ENCODE measurements at regions not wholly inside any gene's neighbourhood (a gene's known extent, or its start where the extent isn't known, plus 50 kb on each side); places are given as distances from the start of the nearest gene placed in this dataset.

GRCh38 chr5:56354836-56355235 lies 121.7 kb upstream of the ANKRD55 start:
- Histone ChIP-seq H2AFZ (ENCODE audit: low read depth, low read length) (no peak overlapping the region), H3K9me3 (ENCODE audit: low read length) (no peaks in the 10 kb centered on the region), H3K9me2 (ENCODE audit: insufficient read depth, low read length) (no peaks in the 10 kb centered on the region), H3K9ac (ENCODE audit: low read length) (no peak overlapping the region), H4K20me1 (ENCODE audit: insufficient read depth) (no peaks in the 10 kb centered on the region), H3F3A (ENCODE audit: insufficient read depth, low read length, poor library complexity, severe bottlenecking) (no peaks in the 10 kb centered on the region), H3K79me2 (replicated peaks; ENCODE audit: insufficient read depth, low read length) (no peaks in the 10 kb centered on the region), H3K27me3 (ENCODE audit: insufficient read depth, low read depth, low read length) (no peaks in the 10 kb centered on the region), H3K36me3 (ENCODE audit: insufficient read depth, low read length) (no peaks in the 10 kb centered on the region), H3K4me3 (ENCODE audit: low read length) (no peak overlapping the region), H3K4me2 (ENCODE audit: low read length) (no peak overlapping the region), H3K27ac (ENCODE audit: low read length) (no peak overlapping the region)
- TF ChIP-seq MXI1 (conservative IDR thresholded peaks at IDR 0.05; ENCODE audit: poor library complexity, severe bottlenecking) = no peak
- TF ChIP-seq EP300 (conservative IDR thresholded peaks at IDR 0.05; ENCODE audit: poor library complexity, severe bottlenecking) = no peak
- no peak for TF ChIP-seq POLR2AphosphoS5 (IDR thresholded peaks at IDR 0.05)
- TF ChIP-seq REST (IDR thresholded peaks at IDR 0.05; ENCODE audit: borderline replicate concordance) = no peak
- no peak for TF ChIP-seq SMC3 (conservative IDR thresholded peaks at IDR 0.05; ENCODE audit: poor library complexity)
- TF ChIP-seq EZH2 (IDR thresholded peaks at IDR 0.05; ENCODE audit: borderline replicate concordance, insufficient read depth, low read length, poor library complexity, severe bottlenecking) = no peak
- TF ChIP-seq TAF1 (IDR thresholded peaks at IDR 0.05; ENCODE audit: low read depth) = no peak

- no peaks in the 10 kb centered on the region for H3F3A ChIP-seq (ENCODE audit: insufficient read depth, low read length, poor library complexity, severe bottlenecking)
- H3K27ac ChIP-seq (ENCODE audit: low read length) = no peak overlapping the region
- no peaks in the 10 kb centered on the region for H3K27me3 ChIP-seq (ENCODE audit: insufficient read depth, low read depth, low read length)
- H3K4me3 ChIP-seq (ENCODE audit: low read length) = no peak overlapping the region
- TF ChIP-seq RAD21 (conservative IDR thresholded peaks at IDR 0.05) (no peak), CTCF (IDR thresholded peaks at IDR 0.05; ENCODE audit: poor library complexity, severe bottlenecking) (no peak), REST (IDR thresholded peaks at IDR 0.05; ENCODE audit: borderline replicate concordance) (no peak), EZH2 (IDR thresholded peaks at IDR 0.05; ENCODE audit: borderline replicate concordance, insufficient read depth, low read length, poor library complexity, severe bottlenecking) (no peak), EP300 (conservative IDR thresholded peaks at IDR 0.05; ENCODE audit: poor library complexity, severe bottlenecking) (no peak), POLR2AphosphoS5 (IDR thresholded peaks at IDR 0.05) (no peak), MXI1 (conservative IDR thresholded peaks at IDR 0.05; ENCODE audit: poor library complexity, severe bottlenecking) (no peak), SMC3 (conservative IDR thresholded peaks at IDR 0.05; ENCODE audit: poor library complexity) (no peak), TAF1 (IDR thresholded peaks at IDR 0.05; ENCODE audit: low read depth) (no peak)
- no peak overlapping the region for H3K9ac ChIP-seq (ENCODE audit: low read length)
- H3K79me2 ChIP-seq (replicated peaks; ENCODE audit: insufficient read depth, low read length) = no peaks in the 10 kb centered on the region
- H3K9me3 ChIP-seq (ENCODE audit: low read length) = no peaks in the 10 kb centered on the region
- H3K36me3 ChIP-seq (ENCODE audit: insufficient read depth, low read length) = no peaks in the 10 kb centered on the region
- no peak overlapping the region for H3K4me2 ChIP-seq (ENCODE audit: low read length)
- H2AFZ ChIP-seq (ENCODE audit: low read depth, low read length) = no peak overlapping the region
- H3K9me2 ChIP-seq (ENCODE audit: insufficient read depth, low read length) = no peaks in the 10 kb centered on the region
- H4K20me1 ChIP-seq (ENCODE audit: insufficient read depth) = no peaks in the 10 kb centered on the region
These were observed 119.9 kb upstream of the ANKRD55 start for GRCh38 chr5:56352808-56353590.
